ENCODE measurements at regions not wholly inside any gene's neighbourhood (a gene's known extent, or its start where the extent isn't known, plus 50 kb on each side); places are given as distances from the start of the nearest gene placed in this dataset.

GRCh38 chr7:61111-61510 is 131.3 kb upstream of the FAM20C start:
- H3K9me3 ChIP-seq = no peaks in the 10 kb centered on the region
- peaks cover 0 to 6% (median 0%) of the 10 kb centered on the region in 9 donors for H3K27me3 ChIP-seq
- intact Hi-C loops (cut with DNase I) = no loop called here
- no peak overlapping the region for H3K27ac ChIP-seq
- ATAC-seq = no peak
- WGBS, 4 donors = 71 to 80% (median 76%) methylated on average over 9 of the region's 9 CpGs
- H3K4me3 ChIP-seq = no peak overlapping the region
- peak in 3 of 5 donors; percentile 15 to 24 (median 21) for DNase-seq
- TF ChIP-seq CTCF (IDR thresholded peaks at IDR 0.05) = no peak
- no peak for TF ChIP-seq POLR2A (IDR thresholded peaks at IDR 0.05)
- peaks cover 0 to 28% (median 12%) of the 10 kb centered on the region in 12 donors for H3K4me1 ChIP-seq
- H3K36me3 ChIP-seq = no peaks in the 10 kb centered on the region

- DNase-seq (peak in 3 of 5 donors; percentile 12 to 14 (median 12)), ATAC-seq (no peak)
- H3K4me3 ChIP-seq = no peak overlapping the region
- intact Hi-C loops (cut with DNase I) = no loop called here
- peaks cover 0 to 28% (median 12%) of the 10 kb centered on the region in 12 donors for H3K4me1 ChIP-seq
- no peaks in the 10 kb centered on the region for H3K36me3 ChIP-seq
- 82 to 89% (median 86%) methylated on average over 17 to 18 of the region's 18 CpGs for WGBS, 4 donors
- no peak for TF ChIP-seq CTCF (IDR thresholded peaks at IDR 0.05)
- no peak for TF ChIP-seq POLR2A (IDR thresholded peaks at IDR 0.05)
- H3K27me3 ChIP-seq = peaks cover 0 to 6% (median 0%) of the 10 kb centered on the region in 9 donors
- no peak overlapping the region for H3K27ac ChIP-seq
- no peaks in the 10 kb centered on the region for H3K9me3 ChIP-seq
Observed at GRCh38 chr7:61576-62360, 130.6 kb upstream of the FAM20C start.

GRCh38 chr7:62361-63116 is 129.8 kb upstream of the FAM20C start:
- no peak overlapping the region for H3K4me3 ChIP-seq
- peaks cover 0 to 23% (median 12%) of the 10 kb centered on the region in 12 donors for H3K4me1 ChIP-seq
- no peaks in the 10 kb centered on the region for H3K9me3 ChIP-seq
- no peak for TF ChIP-seq POLR2A (IDR thresholded peaks at IDR 0.05)
- TF ChIP-seq CTCF (IDR thresholded peaks at IDR 0.05) = no peak
- no peaks in the 10 kb centered on the region for H3K36me3 ChIP-seq
- intact Hi-C loops (cut with DNase I) = no loop called here
- peak in 3 of 5 donors; percentile 14 to 18 (median 15) for DNase-seq
- WGBS, 4 donors = 90 to 96% (median 94%) methylated on average over 26 of the region's 26 CpGs
- ATAC-seq = no peak
- peaks cover 0 to 6% (median 0%) of the 10 kb centered on the region in 9 donors for H3K27me3 ChIP-seq
- no peak overlapping the region for H3K27ac ChIP-seq

- 64 to 83% (median 75%) methylated on average over 3 to 5 of the region's 5 CpGs for WGBS, 4 donors
- H3K4me1 ChIP-seq = peaks cover 0 to 23% (median 10%) of the 10 kb centered on the region in 12 donors
- H3K27ac ChIP-seq = no peak overlapping the region
- peaks cover 0 to 6% (median 0%) of the 10 kb centered on the region in 9 donors for H3K27me3 ChIP-seq
- H3K4me3 ChIP-seq = no peak overlapping the region
- TF ChIP-seq CTCF (IDR thresholded peaks at IDR 0.05) = no peak
- TF ChIP-seq POLR2A (IDR thresholded peaks at IDR 0.05) = no peak
- ATAC-seq (no peak), DNase-seq (peak in 3 of 5 donors; percentile 17 to 26 (median 24))
- H3K9me3 ChIP-seq = no peaks in the 10 kb centered on the region
- H3K36me3 ChIP-seq = no peaks in the 10 kb centered on the region
- intact Hi-C loops (cut with DNase I) = no loop called here
Observed at GRCh38 chr7:63117-63480, 129.3 kb upstream of the FAM20C start.
